ENCODE measurements at regions not wholly inside any gene's neighbourhood (a gene's known extent, or its start where the extent isn't known, plus 50 kb on each side); places are given as distances from the start of the nearest gene placed in this dataset.

- Histone ChIP-seq H3K4me1 (ENCODE audit: control insufficient read depth, insufficient read depth, low read length) (no peaks in the 10 kb centered on the region), H3K27ac (ENCODE audit: low read length) (no peak overlapping the region), H3K4me3 (ENCODE audit: low read length) (no peak overlapping the region), H3K36me3 (ENCODE audit: control insufficient read depth, insufficient read depth, low read length) (no peaks in the 10 kb centered on the region), H3K9me3 (ENCODE audit: control insufficient read depth, low read depth, low read length) (no peaks in the 10 kb centered on the region), H3K27me3 (ENCODE audit: control insufficient read depth, insufficient read depth, low read length) (peaks cover 7% of the 10 kb centered on the region)
- 80% methylated on average over 1 of the region's 2 CpGs for WGBS (ENCODE audit: insufficient coverage, low lambda C conversion rate)
- DNase-seq, result no peak
Observed at GRCh38 chr2:217706513-217706912, 296.3 kb downstream of the TNS1 start.

GRCh38 chr2:217706095-217706494 is 296.7 kb downstream of the TNS1 start:
- Histone ChIP-seq H3K36me3 (ENCODE audit: control insufficient read depth, insufficient read depth, low read length) (no peaks in the 10 kb centered on the region), H3K27ac (ENCODE audit: low read length) (no peak overlapping the region)

GRCh38 chr2:217705461-217705860 is 297.3 kb downstream of the TNS1 start:
- DNase-seq, result no peak

More at GRCh38 chr2:217706095-217706494, 296.7 kb downstream of the TNS1 start:
- Histone ChIP-seq H3K27me3 (ENCODE audit: control insufficient read depth, insufficient read depth, low read length) (peaks cover 7% of the 10 kb centered on the region), H3K9me3 (ENCODE audit: control insufficient read depth, low read depth, low read length) (no peaks in the 10 kb centered on the region), H3K4me1 (ENCODE audit: control insufficient read depth, insufficient read depth, low read length) (no peaks in the 10 kb centered on the region), H3K4me3 (ENCODE audit: low read length) (no peak overlapping the region)
- peak in 1 of 2 donors; percentile 38 for DNase-seq
- WGBS (ENCODE audit: insufficient coverage, low lambda C conversion rate), result no CpG with 5 or more reads among the region's 1 CpG

GRCh38 chr2:217703999-217704398 is 298.8 kb downstream of the TNS1 start:
- DNase-seq, result no peak
- no peaks in the 10 kb centered on the region for H3K4me1 ChIP-seq (ENCODE audit: control insufficient read depth, insufficient read depth, low read length)
- WGBS (ENCODE audit: insufficient coverage, low lambda C conversion rate), result no CpG with 5 or more reads among the region's 5 CpGs
- H3K27me3 ChIP-seq (ENCODE audit: control insufficient read depth, insufficient read depth, low read length), result peaks cover 7% of the 10 kb centered on the region
- no peaks in the 10 kb centered on the region for H3K36me3 ChIP-seq (ENCODE audit: control insufficient read depth, insufficient read depth, low read length)
- H3K9me3 ChIP-seq (ENCODE audit: control insufficient read depth, low read depth, low read length), result no peaks in the 10 kb centered on the region
- no peak overlapping the region for H3K4me3 ChIP-seq (ENCODE audit: low read length)
- no peak overlapping the region for H3K27ac ChIP-seq (ENCODE audit: low read length)

More at GRCh38 chr2:217705461-217705860, 297.3 kb downstream of the TNS1 start:
- peaks cover 7% of the 10 kb centered on the region for H3K27me3 ChIP-seq (ENCODE audit: control insufficient read depth, insufficient read depth, low read length)
- H3K9me3 ChIP-seq (ENCODE audit: control insufficient read depth, low read depth, low read length), result no peaks in the 10 kb centered on the region
- H3K4me3 ChIP-seq (ENCODE audit: low read length), result no peak overlapping the region
- H3K27ac ChIP-seq (ENCODE audit: low read length), result no peak overlapping the region
- WGBS (ENCODE audit: insufficient coverage, low lambda C conversion rate), result no CpG with 5 or more reads among the region's 3 CpGs
- no peaks in the 10 kb centered on the region for H3K4me1 ChIP-seq (ENCODE audit: control insufficient read depth, insufficient read depth, low read length)
- H3K36me3 ChIP-seq (ENCODE audit: control insufficient read depth, insufficient read depth, low read length), result no peaks in the 10 kb centered on the region

- no peaks in the 10 kb centered on the region for H3K36me3 ChIP-seq (ENCODE audit: control insufficient read depth, insufficient read depth, low read length)
- H3K27ac ChIP-seq (ENCODE audit: low read length), result no peak overlapping the region
- H3K27me3 ChIP-seq (ENCODE audit: control insufficient read depth, insufficient read depth, low read length), result peaks cover 5% of the 10 kb centered on the region
- no peaks in the 10 kb centered on the region for H3K9me3 ChIP-seq (ENCODE audit: control insufficient read depth, low read depth, low read length)
- no CpG with 5 or more reads among the region's 5 CpGs for WGBS (ENCODE audit: insufficient coverage, low lambda C conversion rate)
- no peak overlapping the region for H3K4me3 ChIP-seq (ENCODE audit: low read length)
- no peaks in the 10 kb centered on the region for H3K4me1 ChIP-seq (ENCODE audit: control insufficient read depth, insufficient read depth, low read length)
- no peak for DNase-seq
Observed at GRCh38 chr2:217703102-217703501, 299.7 kb downstream of the TNS1 start.

- Histone ChIP-seq H3K9me3 (ENCODE audit: control insufficient read depth, low read depth, low read length) (no peaks in the 10 kb centered on the region), H3K4me3 (ENCODE audit: low read length) (no peak overlapping the region), H3K27me3 (ENCODE audit: control insufficient read depth, insufficient read depth, low read length) (no peaks in the 10 kb centered on the region), H3K27ac (ENCODE audit: low read length) (no peak overlapping the region), H3K4me1 (ENCODE audit: control insufficient read depth, insufficient read depth, low read length) (no peaks in the 10 kb centered on the region), H3K36me3 (ENCODE audit: control insufficient read depth, insufficient read depth, low read length) (no peaks in the 10 kb centered on the region)
- no peak for DNase-seq
- 33% methylated on average over 1 of the region's 5 CpGs for WGBS (ENCODE audit: insufficient coverage, low lambda C conversion rate)
Observed at GRCh38 chr2:217701622-217702021, 301.2 kb downstream of the TNS1 start.

- Histone ChIP-seq H3K4me1 (ENCODE audit: control insufficient read depth, insufficient read depth, low read length) (no peaks in the 10 kb centered on the region), H3K36me3 (ENCODE audit: control insufficient read depth, insufficient read depth, low read length) (no peaks in the 10 kb centered on the region), H3K27me3 (ENCODE audit: control insufficient read depth, insufficient read depth, low read length) (no peaks in the 10 kb centered on the region), H3K4me3 (ENCODE audit: low read length) (no peak overlapping the region), H3K9me3 (ENCODE audit: control insufficient read depth, low read depth, low read length) (no peaks in the 10 kb centered on the region), H3K27ac (ENCODE audit: low read length) (no peak overlapping the region)
- no peak for DNase-seq
- no CpG with 5 or more reads among the region's 3 CpGs for WGBS (ENCODE audit: insufficient coverage, low lambda C conversion rate)
Observed at GRCh38 chr2:217698691-217699090, 304.1 kb downstream of the TNS1 start.

GRCh38 chr2:217695033-217695520 is 307.7 kb downstream of the TNS1 start:
- WGBS (ENCODE audit: insufficient coverage, low lambda C conversion rate), result no CpG with 5 or more reads among the region's 3 CpGs
- no peak overlapping the region for H3K27ac ChIP-seq (ENCODE audit: low read length)
- peak in 1 of 2 donors; percentile 18 for DNase-seq

GRCh38 chr2:217694291-217694690 is 308.5 kb downstream of the TNS1 start:
- Histone ChIP-seq H3K9me3 (ENCODE audit: control insufficient read depth, low read depth, low read length) (no peaks in the 10 kb centered on the region), H3K27me3 (ENCODE audit: control insufficient read depth, insufficient read depth, low read length) (no peaks in the 10 kb centered on the region), H3K4me1 (ENCODE audit: control insufficient read depth, insufficient read depth, low read length) (no peaks in the 10 kb centered on the region), H3K4me3 (ENCODE audit: low read length) (no peak overlapping the region), H3K36me3 (ENCODE audit: control insufficient read depth, insufficient read depth, low read length) (no peaks in the 10 kb centered on the region), H3K27ac (ENCODE audit: low read length) (no peak overlapping the region)
- no CpG with 5 or more reads among the region's 1 CpG for WGBS (ENCODE audit: insufficient coverage, low lambda C conversion rate)
- no peak for DNase-seq

More at GRCh38 chr2:217695033-217695520, 307.7 kb downstream of the TNS1 start:
- no peaks in the 10 kb centered on the region for H3K27me3 ChIP-seq (ENCODE audit: control insufficient read depth, insufficient read depth, low read length)
- no peak overlapping the region for H3K4me3 ChIP-seq (ENCODE audit: low read length)
- H3K36me3 ChIP-seq (ENCODE audit: control insufficient read depth, insufficient read depth, low read length), result no peaks in the 10 kb centered on the region
- H3K9me3 ChIP-seq (ENCODE audit: control insufficient read depth, low read depth, low read length), result no peaks in the 10 kb centered on the region
- H3K4me1 ChIP-seq (ENCODE audit: control insufficient read depth, insufficient read depth, low read length), result no peaks in the 10 kb centered on the region

GRCh38 chr2:217693363-217693762 is 309.4 kb downstream of the TNS1 start:
- no peak overlapping the region for H3K4me3 ChIP-seq (ENCODE audit: low read length)
- no peaks in the 10 kb centered on the region for H3K4me1 ChIP-seq (ENCODE audit: control insufficient read depth, insufficient read depth, low read length)
- WGBS (ENCODE audit: insufficient coverage, low lambda C conversion rate), result 100% methylated on average over 1 of the region's 1 CpG
- H3K9me3 ChIP-seq (ENCODE audit: control insufficient read depth, low read depth, low read length), result no peaks in the 10 kb centered on the region
- DNase-seq, result no peak
- H3K36me3 ChIP-seq (ENCODE audit: control insufficient read depth, insufficient read depth, low read length), result no peaks in the 10 kb centered on the region
- no peak overlapping the region for H3K27ac ChIP-seq (ENCODE audit: low read length)
- H3K27me3 ChIP-seq (ENCODE audit: control insufficient read depth, insufficient read depth, low read length), result no peaks in the 10 kb centered on the region

GRCh38 chr2:217691920-217692666 is 310.7 kb downstream of the TNS1 start:
- no peaks in the 10 kb centered on the region for H3K27me3 ChIP-seq (ENCODE audit: control insufficient read depth, insufficient read depth, low read length)
- no peaks in the 10 kb centered on the region for H3K9me3 ChIP-seq (ENCODE audit: control insufficient read depth, low read depth, low read length)
- H3K36me3 ChIP-seq (ENCODE audit: control insufficient read depth, insufficient read depth, low read length), result no peaks in the 10 kb centered on the region
- WGBS (ENCODE audit: insufficient coverage, low lambda C conversion rate), result no CpG with 5 or more reads among the region's 7 CpGs
- no peak overlapping the region for H3K27ac ChIP-seq (ENCODE audit: low read length)
- no peak overlapping the region for H3K4me3 ChIP-seq (ENCODE audit: low read length)
- no peaks in the 10 kb centered on the region for H3K4me1 ChIP-seq (ENCODE audit: control insufficient read depth, insufficient read depth, low read length)
- no peak for DNase-seq

Measured in large intestine (tissue), 3 donors.